ENCODE measurements at regions not wholly inside any gene's neighbourhood (a gene's known extent, or its start where the extent isn't known, plus 50 kb on each side); places are given as distances from the start of the nearest gene placed in this dataset.

GRCh38 chr11:42301777-42302176 is 842.3 kb upstream of the LRRC4C start:
- no peak for TF ChIP-seq CTCF (conservative IDR thresholded peaks at IDR 0.05 in 1 of 2, IDR thresholded peaks at IDR 0.05 in 1 of 2; ENCODE audit: low read depth in 1 of 2, low read length in 2 of 2)
- TF ChIP-seq EZH2 (IDR thresholded peaks at IDR 0.05; ENCODE audit: low read length, missing control alignments) = no peak
